Left ventricle myocardium inferior (tissue), 1 donor: ENCODE measurements at regions not wholly inside any gene's neighbourhood (a gene's known extent, or its start where the extent isn't known, plus 50 kb on each side); places are given as distances from the start of the nearest gene placed in this dataset.

ENCODE experiments used
- DNase-seq: peaks from one replicate; pipeline ENCODE4 v3.0.0-alpha.2; 2020
- H3K27ac ChIP-seq: fragments of 200-600 bp; replicated peaks from 2 replicates; pipeline ENCODE4 v1.8.0; 2021
- H3K27me3 ChIP-seq: fragments of 200-600 bp; 2 replicates; pipeline ENCODE4 v1.8.0; 2021; ENCODE audit warnings: low read depth
- H3K36me3 ChIP-seq: fragments of 200-600 bp; 2 replicates; pipeline ENCODE4 v1.8.0; 2021
- H3K4me1 ChIP-seq: fragments of 200-600 bp; 2 replicates; pipeline ENCODE4 v1.8.0; 2021
- H3K4me3 ChIP-seq: fragments of 200-600 bp; 2 replicates; pipeline ENCODE4 v1.8.0; 2021; ENCODE audit warnings: mild to moderate bottlenecking, moderate library complexity
- H3K9me3 ChIP-seq: fragments of 200-600 bp; replicated peaks from 2 replicates; pipeline ENCODE4 v1.8.0; 2021
- CTCF ChIP-seq: fragments of 200-600 bp; IDR thresholded peaks from 2 replicates; pipeline ENCODE4 v1.8.0; 2021; ENCODE audit warnings: antibody characterized with exemption, mild to moderate bottlenecking, borderline replicate concordance
- intact Hi-C: fragments of 100-400 bp; cut with micrococcal nuclease; formaldehyde crosslinking; loops from one replicate; pipeline ENCODE4 v1.11.0; 2022
- donor health status: DM: no; HTN: yes; CAD: no; lungs with severe emphysema.

- Histone ChIP-seq H3K4me3 (no peak overlapping the region), H3K36me3 (no peaks in the 10 kb centered on the region), H3K27me3 (no peaks in the 10 kb centered on the region), H3K9me3 (no peaks in the 10 kb centered on the region), H3K4me1 (peaks cover 6% of the 10 kb centered on the region), H3K27ac (no peak overlapping the region)
- TF ChIP-seq CTCF, result no peak
- DNase-seq, result no peak
- intact Hi-C loops, result no loop called here
Observed at GRCh38 chr10:29767968-29768367, 133.2 kb upstream of the SVIL start.

GRCh38 chr10:29766753-29767152 is 132.0 kb upstream of the SVIL start:
- Histone ChIP-seq H3K4me3 (no peak overlapping the region), H3K36me3 (no peaks in the 10 kb centered on the region), H3K27ac (no peak overlapping the region), H3K27me3 (no peaks in the 10 kb centered on the region), H3K9me3 (no peaks in the 10 kb centered on the region), H3K4me1 (peaks cover 6% of the 10 kb centered on the region)
- TF ChIP-seq CTCF, result no peak
- intact Hi-C loops, result no loop called here
- no peak for DNase-seq

GRCh38 chr10:29765330-29765729 is 130.6 kb upstream of the SVIL start:
- Histone ChIP-seq H3K27ac (peak overlapping the region; percentile 48), H3K4me3 (no peak overlapping the region), H3K9me3 (no peaks in the 10 kb centered on the region), H3K4me1 (peaks cover 6% of the 10 kb centered on the region), H3K36me3 (no peaks in the 10 kb centered on the region), H3K27me3 (no peaks in the 10 kb centered on the region)
- intact Hi-C loops, result no loop called here
- no peak for DNase-seq
- TF ChIP-seq CTCF, result no peak

GRCh38 chr10:29763396-29763795 is 128.6 kb upstream of the SVIL start:
- H3K4me3 ChIP-seq, result no peak overlapping the region
- H3K4me1 ChIP-seq, result peaks cover 6% of the 10 kb centered on the region
- TF ChIP-seq CTCF, result no peak
- no peak overlapping the region for H3K27ac ChIP-seq
- no peaks in the 10 kb centered on the region for H3K9me3 ChIP-seq
- no peaks in the 10 kb centered on the region for H3K27me3 ChIP-seq
- DNase-seq, result no peak
- intact Hi-C loops, result no loop called here
- H3K36me3 ChIP-seq, result no peaks in the 10 kb centered on the region

DNA sequence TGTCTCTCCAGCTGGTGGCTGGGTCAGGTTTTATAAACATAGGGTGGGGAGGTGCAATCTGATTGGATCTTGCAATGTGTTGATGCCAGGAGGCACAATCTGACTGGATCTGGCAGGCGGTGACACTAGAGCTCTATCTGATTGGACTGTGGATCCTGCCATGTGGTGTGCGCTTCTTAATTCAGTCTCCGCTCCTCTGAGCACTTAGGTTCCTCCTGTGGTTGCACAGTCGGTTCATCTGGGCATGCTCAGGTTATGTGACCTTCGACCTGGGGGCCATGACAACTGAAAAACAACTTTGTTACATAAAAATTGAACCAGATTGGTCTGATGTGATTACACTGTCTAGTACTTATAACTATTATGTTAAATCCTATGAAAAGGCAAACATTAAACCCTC is 127.1 kb upstream of the SVIL start:
- Histone ChIP-seq H3K27me3 (no peaks in the 10 kb centered on the region), H3K27ac (no peak overlapping the region), H3K4me3 (no peak overlapping the region), H3K9me3 (no peaks in the 10 kb centered on the region), H3K4me1 (peaks cover 6% of the 10 kb centered on the region), H3K36me3 (no peaks in the 10 kb centered on the region)
- TF ChIP-seq CTCF, result no peak
- intact Hi-C loops, result no loop called here
- no peak for DNase-seq
